ENCODE measurements at regions not wholly inside any gene's neighbourhood (a gene's known extent, or its start where the extent isn't known, plus 50 kb on each side); places are given as distances from the start of the nearest gene placed in this dataset.
A peak's percentile ranks its signal among the peaks of the same experiment; 100 is the strongest.

- no peak for DNase-seq
Observed at GRCh38 chr1:228850141-228851100, 115.1 kb downstream of the RHOU start.

GRCh38 chr1:228851193-228851592 is 115.9 kb downstream of the RHOU start:
- DNase-seq: no peak

- DNase-seq: no peak
Observed at GRCh38 chr1:228851618-228852017, 116.3 kb downstream of the RHOU start.

GRCh38 chr1:228852024-228852423 is 116.7 kb downstream of the RHOU start:
- no peak for DNase-seq

GRCh38 chr1:228852511-228853088 is 117.3 kb downstream of the RHOU start:
- no peak for DNase-seq

- no peak for DNase-seq
Observed at GRCh38 chr1:228853191-228853590, 117.9 kb downstream of the RHOU start.

- DNase-seq: no peak
Observed at GRCh38 chr1:228853637-228854036, 118.4 kb downstream of the RHOU start.

GRCh38 chr1:228854907-228855306 is 119.6 kb downstream of the RHOU start:
- DNase-seq: no peak

- no peak for DNase-seq
Observed at GRCh38 chr1:228857611-228858010, 122.3 kb downstream of the RHOU start.

- peak; percentile 72 for DNase-seq
Observed at GRCh38 chr1:228860911-228861831, 125.9 kb downstream of the RHOU start.

GRCh38 chr1:228861832-228862180 is 126.5 kb downstream of the RHOU start:
- no peak for DNase-seq

- DNase-seq: no peak
Observed at GRCh38 chr1:228862542-228863505, 127.5 kb downstream of the RHOU start.

GRCh38 chr1:228863776-228864175 is 128.5 kb downstream of the RHOU start:
- DNase-seq: no peak

- DNase-seq: no peak
Observed at GRCh38 chr1:228865627-228866330, 130.5 kb downstream of the RHOU start.

- no peak for DNase-seq
Observed at GRCh38 chr1:228866468-228866867, 131.2 kb downstream of the RHOU start.

GRCh38 chr1:228867108-228867950 is 132.1 kb downstream of the RHOU start:
- DNase-seq: peak; percentile 42

GRCh38 chr1:228867951-228868730 is 132.9 kb downstream of the RHOU start:
- peak; percentile 94 for DNase-seq

- DNase-seq: no peak
Observed at GRCh38 chr1:228868731-228869024, 133.4 kb downstream of the RHOU start.

GRCh38 chr1:228869312-228869824 is 134.1 kb downstream of the RHOU start:
- DNase-seq: no peak
